Kidney epithelial cell (primary cell): ENCODE measurements at regions not wholly inside any gene's neighbourhood (a gene's known extent, or its start where the extent isn't known, plus 50 kb on each side); places are given as distances from the start of the nearest gene placed in this dataset.

Experiments used
- DNase-seq: peaks from one replicate; pipeline ENCODE4 v3.0.0-alpha.2; 2010; ENCODE audit warnings: low read depth
- H3K27me3 ChIP-seq: 2 replicates; pipeline ENCODE4 v1.6.0; 2011; ENCODE audit warnings: low read length; ENCODE audit not compliant: control insufficient read depth, insufficient read depth
- H3K36me3 ChIP-seq: 2 replicates; pipeline ENCODE4 v1.5.1; 2011; ENCODE audit warnings: low read length; ENCODE audit not compliant: control insufficient read depth, insufficient read depth
- H3K4me3 ChIP-seq: 2 replicates; pipeline ENCODE4 v1.5.1; 2011; ENCODE audit warnings: low read depth, mild to moderate bottlenecking, control low read depth, low read length
- TF ChIP-seq, protein P1 (sequence below): IDR thresholded peaks from 2 replicates; pipeline ENCODE4 v1.5.1; 2011; ENCODE audit warnings: mild to moderate bottlenecking, moderate library complexity, low read length, control low read depth, inconsistent platforms; ENCODE audit not compliant: insufficient read depth, poor library complexity, severe bottlenecking

GRCh38 chr18:68085251-68085650 lies 568.7 kb upstream of the DSEL start:
- Histone ChIP-seq H3K27me3 (no peaks in the 10 kb centered on the region), H3K36me3 (no peaks in the 10 kb centered on the region), H3K4me3 (no peak overlapping the region)
- TF ChIP-seq, protein P1, sequence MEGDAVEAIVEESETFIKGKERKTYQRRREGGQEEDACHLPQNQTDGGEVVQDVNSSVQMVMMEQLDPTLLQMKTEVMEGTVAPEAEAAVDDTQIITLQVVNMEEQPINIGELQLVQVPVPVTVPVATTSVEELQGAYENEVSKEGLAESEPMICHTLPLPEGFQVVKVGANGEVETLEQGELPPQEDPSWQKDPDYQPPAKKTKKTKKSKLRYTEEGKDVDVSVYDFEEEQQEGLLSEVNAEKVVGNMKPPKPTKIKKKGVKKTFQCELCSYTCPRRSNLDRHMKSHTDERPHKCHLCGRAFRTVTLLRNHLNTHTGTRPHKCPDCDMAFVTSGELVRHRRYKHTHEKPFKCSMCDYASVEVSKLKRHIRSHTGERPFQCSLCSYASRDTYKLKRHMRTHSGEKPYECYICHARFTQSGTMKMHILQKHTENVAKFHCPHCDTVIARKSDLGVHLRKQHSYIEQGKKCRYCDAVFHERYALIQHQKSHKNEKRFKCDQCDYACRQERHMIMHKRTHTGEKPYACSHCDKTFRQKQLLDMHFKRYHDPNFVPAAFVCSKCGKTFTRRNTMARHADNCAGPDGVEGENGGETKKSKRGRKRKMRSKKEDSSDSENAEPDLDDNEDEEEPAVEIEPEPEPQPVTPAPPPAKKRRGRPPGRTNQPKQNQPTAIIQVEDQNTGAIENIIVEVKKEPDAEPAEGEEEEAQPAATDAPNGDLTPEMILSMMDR: no peak
- no peak for DNase-seq

GRCh38 chr18:68083776-68084175 lies 567.3 kb upstream of the DSEL start:
- DNase-seq: no peak
- Histone ChIP-seq H3K36me3 (no peaks in the 10 kb centered on the region), H3K4me3 (no peak overlapping the region), H3K27me3 (no peaks in the 10 kb centered on the region)
- TF ChIP-seq, protein P1: no peak

GRCh38 chr18:68083131-68083530 lies 566.6 kb upstream of the DSEL start:
- peak; percentile 25 for DNase-seq
- H3K27me3 ChIP-seq: no peaks in the 10 kb centered on the region
- no peaks in the 10 kb centered on the region for H3K36me3 ChIP-seq
- no peak overlapping the region for H3K4me3 ChIP-seq
- TF ChIP-seq, protein P1: no peak

DNA sequence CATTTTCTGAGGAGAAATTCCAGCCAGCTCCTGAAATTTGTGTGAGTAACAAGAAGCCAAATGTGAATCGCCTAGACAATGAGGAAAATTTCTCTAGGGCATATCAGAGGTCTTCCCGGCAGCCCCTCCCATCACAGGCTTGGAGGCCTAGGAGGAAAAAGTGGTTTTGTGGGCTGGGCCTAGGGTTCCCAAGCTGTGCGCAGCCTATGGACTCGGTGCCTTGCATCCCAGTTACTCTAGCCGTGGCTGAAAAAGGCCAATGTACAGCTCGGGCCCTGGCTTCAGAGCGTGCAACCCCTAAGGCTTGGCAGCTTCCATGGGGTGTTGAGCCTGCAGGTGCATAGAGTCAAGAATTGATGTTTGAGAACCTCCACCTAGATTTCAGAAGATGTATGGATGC lies 556.2 kb upstream of the DSEL start:
- H3K27me3 ChIP-seq: no peaks in the 10 kb centered on the region
- H3K36me3 ChIP-seq: no peaks in the 10 kb centered on the region
- no peak for DNase-seq
- TF ChIP-seq, protein P1: no peak
- H3K4me3 ChIP-seq: no peak overlapping the region

DNA sequence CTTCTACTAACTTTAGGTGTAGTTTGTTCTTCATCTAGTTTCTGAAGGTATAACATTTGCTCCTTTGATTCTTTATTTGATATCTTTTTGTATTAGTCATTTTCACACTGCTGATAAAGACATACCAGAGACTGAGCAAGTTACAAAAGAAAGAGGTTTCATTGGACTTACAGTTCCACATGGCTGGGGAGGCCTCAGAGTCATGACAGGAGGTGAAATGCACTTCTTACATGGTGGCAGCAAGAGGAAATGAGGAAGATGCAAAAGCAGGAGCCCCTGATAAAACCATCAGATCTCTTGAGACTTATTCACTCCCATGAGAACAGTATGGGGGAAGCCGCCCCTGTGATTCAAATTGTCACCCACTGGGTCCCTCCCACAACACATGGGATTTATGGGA lies 544.4 kb upstream of the DSEL start:
- H3K27me3 ChIP-seq: no peaks in the 10 kb centered on the region
- TF ChIP-seq, protein P1: no peak
- no peak for DNase-seq
- no peak overlapping the region for H3K4me3 ChIP-seq
- H3K36me3 ChIP-seq: no peaks in the 10 kb centered on the region

- DNase-seq: no peak
- TF ChIP-seq, protein P1: no peak
- Histone ChIP-seq H3K36me3 (no peaks in the 10 kb centered on the region), H3K4me3 (no peak overlapping the region), H3K27me3 (no peaks in the 10 kb centered on the region)
Observed at GRCh38 chr18:68056936-68057335, 540.4 kb upstream of the DSEL start.
